NB4 (cell line): ENCODE measurements at regions not wholly inside any gene's neighbourhood (a gene's known extent, or its start where the extent isn't known, plus 50 kb on each side); places are given as distances from the start of the nearest gene placed in this dataset.

Experiments
- POLR2A ChIP-seq: IDR thresholded peaks from 2 replicates; pipeline ENCODE4 v1.6.1; 2011; ENCODE audit warnings: mild to moderate bottlenecking; ENCODE audit not compliant: insufficient read length; ENCODE audit errors: extremely low read depth
- TF ChIP-seq, protein P1 (sequence below): IDR thresholded peaks from 2 replicates; pipeline ENCODE4 v1.6.1; 2011; ENCODE audit warnings: low read depth, low read length
- TF ChIP-seq, protein P2 (sequence below): IDR thresholded peaks from one replicate; pipeline ENCODE4 v1.5.1; 2012; ENCODE audit warnings: low read depth, low read length

DNA sequence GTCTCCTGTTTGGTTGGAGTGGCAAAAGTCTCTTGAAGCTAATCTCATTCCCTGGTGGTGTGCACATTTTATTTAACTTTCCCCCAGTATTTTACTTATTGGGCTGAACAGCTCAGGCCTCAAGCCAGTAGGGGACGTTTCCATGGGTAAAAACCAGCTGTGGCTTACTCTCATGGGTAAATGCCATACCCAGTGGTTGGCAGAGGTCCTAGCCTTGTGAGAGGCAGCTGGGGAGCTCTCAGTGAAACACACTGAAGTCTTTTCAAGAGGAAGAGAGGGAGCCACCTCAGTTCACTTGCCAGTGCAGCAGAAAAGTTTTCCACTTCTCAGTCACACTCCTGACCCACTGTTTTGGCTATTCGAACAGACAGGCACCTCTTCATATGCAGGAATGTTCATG, 1964.2 kb downstream of the ARAP2 start:
- TF ChIP-seq, protein P1, sequence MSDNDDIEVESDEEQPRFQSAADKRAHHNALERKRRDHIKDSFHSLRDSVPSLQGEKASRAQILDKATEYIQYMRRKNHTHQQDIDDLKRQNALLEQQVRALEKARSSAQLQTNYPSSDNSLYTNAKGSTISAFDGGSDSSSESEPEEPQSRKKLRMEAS, result no peak
- TF ChIP-seq, protein P2, sequence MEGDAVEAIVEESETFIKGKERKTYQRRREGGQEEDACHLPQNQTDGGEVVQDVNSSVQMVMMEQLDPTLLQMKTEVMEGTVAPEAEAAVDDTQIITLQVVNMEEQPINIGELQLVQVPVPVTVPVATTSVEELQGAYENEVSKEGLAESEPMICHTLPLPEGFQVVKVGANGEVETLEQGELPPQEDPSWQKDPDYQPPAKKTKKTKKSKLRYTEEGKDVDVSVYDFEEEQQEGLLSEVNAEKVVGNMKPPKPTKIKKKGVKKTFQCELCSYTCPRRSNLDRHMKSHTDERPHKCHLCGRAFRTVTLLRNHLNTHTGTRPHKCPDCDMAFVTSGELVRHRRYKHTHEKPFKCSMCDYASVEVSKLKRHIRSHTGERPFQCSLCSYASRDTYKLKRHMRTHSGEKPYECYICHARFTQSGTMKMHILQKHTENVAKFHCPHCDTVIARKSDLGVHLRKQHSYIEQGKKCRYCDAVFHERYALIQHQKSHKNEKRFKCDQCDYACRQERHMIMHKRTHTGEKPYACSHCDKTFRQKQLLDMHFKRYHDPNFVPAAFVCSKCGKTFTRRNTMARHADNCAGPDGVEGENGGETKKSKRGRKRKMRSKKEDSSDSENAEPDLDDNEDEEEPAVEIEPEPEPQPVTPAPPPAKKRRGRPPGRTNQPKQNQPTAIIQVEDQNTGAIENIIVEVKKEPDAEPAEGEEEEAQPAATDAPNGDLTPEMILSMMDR, result no peak
- no peak for TF ChIP-seq POLR2A
